ENCODE measurements at regions not wholly inside any gene's neighbourhood (a gene's known extent, or its start where the extent isn't known, plus 50 kb on each side); places are given as distances from the start of the nearest gene placed in this dataset.

- TF ChIP-seq, protein P1, sequence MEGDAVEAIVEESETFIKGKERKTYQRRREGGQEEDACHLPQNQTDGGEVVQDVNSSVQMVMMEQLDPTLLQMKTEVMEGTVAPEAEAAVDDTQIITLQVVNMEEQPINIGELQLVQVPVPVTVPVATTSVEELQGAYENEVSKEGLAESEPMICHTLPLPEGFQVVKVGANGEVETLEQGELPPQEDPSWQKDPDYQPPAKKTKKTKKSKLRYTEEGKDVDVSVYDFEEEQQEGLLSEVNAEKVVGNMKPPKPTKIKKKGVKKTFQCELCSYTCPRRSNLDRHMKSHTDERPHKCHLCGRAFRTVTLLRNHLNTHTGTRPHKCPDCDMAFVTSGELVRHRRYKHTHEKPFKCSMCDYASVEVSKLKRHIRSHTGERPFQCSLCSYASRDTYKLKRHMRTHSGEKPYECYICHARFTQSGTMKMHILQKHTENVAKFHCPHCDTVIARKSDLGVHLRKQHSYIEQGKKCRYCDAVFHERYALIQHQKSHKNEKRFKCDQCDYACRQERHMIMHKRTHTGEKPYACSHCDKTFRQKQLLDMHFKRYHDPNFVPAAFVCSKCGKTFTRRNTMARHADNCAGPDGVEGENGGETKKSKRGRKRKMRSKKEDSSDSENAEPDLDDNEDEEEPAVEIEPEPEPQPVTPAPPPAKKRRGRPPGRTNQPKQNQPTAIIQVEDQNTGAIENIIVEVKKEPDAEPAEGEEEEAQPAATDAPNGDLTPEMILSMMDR (IDR thresholded peaks at IDR 0.05): no peak
- TF ChIP-seq POLR2A (IDR thresholded peaks at IDR 0.05): no peak
Observed at GRCh38 chr4:89618151-89618550, 218.8 kb downstream of the SNCA start.

All from thyroid gland (tissue), 4 donors.